WTC11 (cell line): ENCODE measurements at regions not wholly inside any gene's neighbourhood (a gene's known extent, or its start where the extent isn't known, plus 50 kb on each side); places are given as distances from the start of the nearest gene placed in this dataset.

Source experiments
- ATAC-seq: fragments of 200-7000 bp; cut with Tn5 transposase; 2 replicates; pipeline ENCODE4 v1.10.0; 2021; ENCODE audit warnings: mild to moderate bottlenecking, moderate library complexity
- CTCF ChIA-PET: fragments of 300-600 bp; sonication (Branson Sonifier 250); formaldehyde crosslinking; loops from one replicate; lab custom pipeline; 2021; ENCODE audit warnings: antibody characterized with exemption; lab: Charles Lee
- POLR2A ChIA-PET: fragments of 350-600 bp; sonication (Branson Sonifier 250); formaldehyde crosslinking; loops from one replicate; lab custom pipeline; 2021; ENCODE audit warnings: antibody characterized with exemption; lab: Charles Lee
- DNase-seq: peaks from one replicate; pipeline ENCODE4 v3.0.0; 2021; ENCODE audit warnings: low spot score
- H3K27ac Mint-ChIP-seq: 2 replicates; pipeline ENCODE4 v1.8.0; 2021; ENCODE audit warnings: mixed read lengths
- H3K27me3 Mint-ChIP-seq: 2 replicates; pipeline ENCODE4 v1.8.0; 2021; ENCODE audit warnings: low read depth, mild to moderate bottlenecking, moderate library complexity, mixed read lengths
- H3K36me3 Mint-ChIP-seq: 2 replicates; pipeline ENCODE4 v1.8.0; 2021; ENCODE audit warnings: mixed read lengths
- H3K4me1 Mint-ChIP-seq: 2 replicates; pipeline ENCODE4 v1.8.0; 2022; ENCODE audit warnings: mixed read lengths
- H3K4me3 Mint-ChIP-seq: 2 replicates; pipeline ENCODE4 v1.8.0; 2021; ENCODE audit warnings: mild to moderate bottlenecking, moderate library complexity, mixed read lengths
- H3K9me3 Mint-ChIP-seq: 2 replicates; pipeline ENCODE4 v1.8.0; 2021; ENCODE audit warnings: mixed read lengths
- ATF1 ChIP-seq: sonication (generic); formaldehyde crosslinking; IDR thresholded peaks from 2 replicates; pipeline ENCODE4 v1.8.1; 2023; ENCODE audit warnings: mild to moderate bottlenecking, moderate library complexity, missing genetic modification reagents
- ATF6 ChIP-seq: sonication (generic); formaldehyde crosslinking; IDR thresholded peaks from 2 replicates; pipeline ENCODE4 v1.8.1; 2023; ENCODE audit warnings: mild to moderate bottlenecking, missing genetic modification reagents
- CREM ChIP-seq: sonication (generic); formaldehyde crosslinking; IDR thresholded peaks from 2 replicates; pipeline ENCODE4 v1.8.1; 2022; ENCODE audit warnings: mild to moderate bottlenecking, missing genetic modification reagents, moderate library complexity
- ERG ChIP-seq: fragments of 250-450 bp; sonication (Bioruptor Pico); IDR thresholded peaks from 2 replicates; pipeline ENCODE4 v1.8.0; 2021; ENCODE audit warnings: mild to moderate bottlenecking
- FOXK1 ChIP-seq: sonication (generic); formaldehyde crosslinking; IDR thresholded peaks from 2 replicates; pipeline ENCODE4 v1.8.0; 2022; ENCODE audit warnings: mild to moderate bottlenecking, moderate library complexity, missing genetic modification reagents
- GABPB1 ChIP-seq: sonication (generic); formaldehyde crosslinking; IDR thresholded peaks from 2 replicates; pipeline ENCODE4 v1.8.1; 2023; ENCODE audit warnings: mild to moderate bottlenecking, missing genetic modification reagents
- GTF2I ChIP-seq: fragments of 250-450 bp; sonication (Bioruptor Pico); conservative IDR thresholded peaks from 2 replicates; pipeline ENCODE4 v1.4.0; 2021; ENCODE audit warnings: mild to moderate bottlenecking
- MXD4 ChIP-seq: fragments of 250-450 bp; sonication (Bioruptor Pico); IDR thresholded peaks from 2 replicates; pipeline ENCODE4 v1.8.0; 2021; ENCODE audit warnings: mild to moderate bottlenecking, moderate library complexity, borderline replicate concordance
- NFYB ChIP-seq: sonication (generic); formaldehyde crosslinking; conservative IDR thresholded peaks from 2 replicates; pipeline ENCODE4 v1.8.0; 2022; ENCODE audit warnings: low read depth, missing genetic modification reagents
- NR1H2 ChIP-seq: sonication (generic); formaldehyde crosslinking; IDR thresholded peaks from 2 replicates; pipeline ENCODE4 v1.9.0; 2021; ENCODE audit warnings: mild to moderate bottlenecking, moderate library complexity, missing genetic modification reagents
- NR3C1 ChIP-seq: sonication (generic); formaldehyde crosslinking; conservative IDR thresholded peaks from 2 replicates; pipeline ENCODE4 v1.8.1; 2023; ENCODE audit warnings: low read depth, mild to moderate bottlenecking, missing genetic modification reagents
- PRDM15 ChIP-seq: sonication (generic); formaldehyde crosslinking; IDR thresholded peaks from 2 replicates; pipeline ENCODE4 v1.8.0; 2022; ENCODE audit warnings: missing genetic modification reagents
- PRRX2 ChIP-seq: fragments of 250-450 bp; sonication (Bioruptor Pico); IDR thresholded peaks from 2 replicates; pipeline ENCODE4 v1.8.0; 2021; ENCODE audit warnings: mild to moderate bottlenecking
- SMAD3 ChIP-seq: sonication (generic); formaldehyde crosslinking; IDR thresholded peaks from 2 replicates; pipeline ENCODE4 v1.8.0; 2022; ENCODE audit warnings: missing genetic modification reagents, mild to moderate bottlenecking, borderline replicate concordance
- USF1 ChIP-seq: sonication (generic); formaldehyde crosslinking; IDR thresholded peaks from 2 replicates; pipeline ENCODE4 v1.8.0; 2022; ENCODE audit warnings: mild to moderate bottlenecking, missing genetic modification reagents
- USF2 ChIP-seq: sonication (generic); formaldehyde crosslinking; IDR thresholded peaks from 2 replicates; pipeline ENCODE4 v1.8.1; 2023; ENCODE audit warnings: mild to moderate bottlenecking, missing genetic modification reagents, moderate library complexity
- ZNF138 ChIP-seq: sonication (generic); formaldehyde crosslinking; conservative IDR thresholded peaks from 2 replicates; pipeline ENCODE4 v1.8.1; 2022; ENCODE audit warnings: mild to moderate bottlenecking, moderate library complexity, missing genetic modification reagents
- ZNF263 ChIP-seq: sonication (generic); formaldehyde crosslinking; IDR thresholded peaks from 2 replicates; pipeline ENCODE4 v1.8.1; 2022; ENCODE audit warnings: low read depth, mild to moderate bottlenecking, moderate library complexity, missing genetic modification reagents
- ZNF425 ChIP-seq: fragments of 250-450 bp; sonication (Bioruptor Pico); conservative IDR thresholded peaks from 2 replicates; pipeline ENCODE4 v1.9.0; 2021; ENCODE audit warnings: mild to moderate bottlenecking
- ZNF671 ChIP-seq: fragments of 250-450 bp; sonication (Bioruptor Pico); IDR thresholded peaks from 2 replicates; pipeline ENCODE4 v1.8.0; 2021; ENCODE audit warnings: mild to moderate bottlenecking

- no peak for TF ChIP-seq MXD4 (CRISPR knock-in tag)
- TF ChIP-seq SMAD3: no peak
- no peak for TF ChIP-seq PRDM15 (CRISPR knock-in tag)
- no peak for TF ChIP-seq NR3C1 (CRISPR knock-in tag)
- no peak for TF ChIP-seq GABPB1 (CRISPR knock-in tag)
- Mint-ChIP-seq H3K4me3 (no peak overlapping the region), H3K4me1 (no peaks in the 10 kb centered on the region), H3K36me3 (no peaks in the 10 kb centered on the region), H3K9me3 (no peaks in the 10 kb centered on the region), H3K27ac (no peak overlapping the region), H3K27me3 (no peaks in the 10 kb centered on the region)
- ATAC-seq (no peak), DNase-seq (no peak)
- ChIA-PET CTCF (no interaction called here), POLR2A (no interaction called here)
Measured at GRCh38 chr5:113971454-113971853, 390.4 kb upstream of the KCNN2 start.

GRCh38 chr5:113974976-113975375 is 386.9 kb upstream of the KCNN2 start:
- H3K4me1 Mint-ChIP-seq: no peaks in the 10 kb centered on the region
- H3K27ac Mint-ChIP-seq: no peak overlapping the region
- CTCF ChIA-PET: no interaction called here
- no peaks in the 10 kb centered on the region; the same call in 1 of the 2 replicates for H3K27me3 Mint-ChIP-seq
- H3K36me3 Mint-ChIP-seq: no peaks in the 10 kb centered on the region
- H3K4me3 Mint-ChIP-seq: no peak overlapping the region
- DNase-seq: no peak
- TF ChIP-seq GTF2I (CRISPR knock-in tag): no peak
- TF ChIP-seq FOXK1 (CRISPR knock-in tag): no peak
- no peak for TF ChIP-seq NR1H2 (CRISPR knock-in tag)
- no peak for TF ChIP-seq ERG (CRISPR knock-in tag)
- TF ChIP-seq CREM (CRISPR knock-in tag): no peak
- no peak for TF ChIP-seq ZNF263 (CRISPR knock-in tag)
- no peak for TF ChIP-seq NFYB
- TF ChIP-seq ATF1 (CRISPR knock-in tag): no peak
- TF ChIP-seq USF1 (CRISPR knock-in tag): no peak
- TF ChIP-seq USF2 (CRISPR knock-in tag): no peak
- no peak for TF ChIP-seq ATF6 (CRISPR knock-in tag)
- TF ChIP-seq ZNF671: no peak
- no peak for TF ChIP-seq ZNF138 (CRISPR knock-in tag)
- TF ChIP-seq PRRX2 (CRISPR knock-in tag): no peak
- TF ChIP-seq ZNF425 (CRISPR knock-in tag): no peak
- POLR2A ChIA-PET: no interaction called here
- no peaks in the 10 kb centered on the region; the same call in 1 of the 2 replicates for H3K9me3 Mint-ChIP-seq
- no peak for ATAC-seq
